Activated CD4-positive, alpha-beta T cell treated with anti-CD3 and anti-CD28 coated beads for 36 hours (primary cell): ENCODE measurements at regions not wholly inside any gene's neighbourhood (a gene's known extent, or its start where the extent isn't known, plus 50 kb on each side); places are given as distances from the start of the nearest gene placed in this dataset.
"Not testable (repeated sequence)": the region's sequence is repeated elsewhere in the genome, so short reads cannot be mapped to it uniquely, and the experiment has no call there.

Experiments
- ATAC-seq: fragments of 200-7000 bp; cut with Tn5 transposase; one replicate; pipeline ENCODE4 v1.10.0; 2021; ENCODE audit warnings: mild to moderate bottlenecking, moderate library complexity
- CTCF ChIA-PET: fragments of 350-600 bp; sonication (Branson Sonifier 250); formaldehyde crosslinking; loops from one replicate; lab custom pipeline; 2021; ENCODE audit warnings: antibody characterized with exemption; lab: Charles Lee
- POLR2A ChIA-PET: fragments of 350-600 bp; sonication (Branson Sonifier 250); formaldehyde crosslinking; loops from one replicate; lab custom pipeline; 2021; ENCODE audit warnings: antibody characterized with exemption, inconsistent platforms; lab: Charles Lee
- DNase-seq: peaks from one replicate; pipeline ENCODE4 v3.0.0-alpha.2; 2020
- H3K27ac Mint-ChIP-seq: one replicate; pipeline ENCODE4 v1.8.0; 2021; ENCODE audit warnings: mixed read lengths
- H3K27me3 Mint-ChIP-seq: one replicate; pipeline ENCODE4 v1.8.0; 2021; ENCODE audit warnings: mixed read lengths
- H3K36me3 Mint-ChIP-seq: one replicate; pipeline ENCODE4 v1.8.0; 2021; ENCODE audit warnings: low read depth, mixed read lengths
- H3K4me1 Mint-ChIP-seq: one replicate; pipeline ENCODE4 v1.8.0; 2021; ENCODE audit warnings: mixed read lengths
- H3K4me3 Mint-ChIP-seq: one replicate; pipeline ENCODE4 v1.8.0; 2021; ENCODE audit warnings: mild to moderate bottlenecking, moderate library complexity, mixed read lengths
- H3K9me3 Mint-ChIP-seq: one replicate; pipeline ENCODE4 v1.8.0; 2021; ENCODE audit warnings: low read depth, mixed read lengths
- intact Hi-C, 2 experiments: fragments of 100-400 bp; cut with DNase I in 1 of 2; cut with micrococcal nuclease in 1 of 2; formaldehyde crosslinking; loops; one replicate each; pipeline versions ENCODE4 v1.14.2 to v1.15.1; 2022 to 2024; cut with DNase I, micrococcal nuclease

DNA sequence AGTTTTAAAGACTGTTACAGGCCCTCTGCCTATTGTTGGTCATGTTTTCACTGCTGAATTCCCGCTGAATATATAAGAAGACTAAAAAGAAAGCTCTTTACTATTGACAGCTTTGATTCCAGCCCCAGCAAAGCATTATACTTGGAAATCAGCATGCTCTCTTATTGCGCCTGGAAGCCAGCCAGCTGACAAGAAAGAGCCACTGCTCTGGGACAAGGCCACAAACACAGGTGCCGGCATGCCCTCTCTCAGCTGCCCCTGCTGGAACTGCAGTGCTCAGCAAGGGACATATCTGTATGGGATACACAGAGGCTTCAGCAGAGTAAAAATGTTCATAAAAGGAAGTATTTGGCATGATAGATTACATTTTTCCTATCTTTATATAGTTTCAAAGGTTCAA, 523.9 kb downstream of the ADRA2A start:
- Mint-ChIP-seq H3K4me3 (no peak overlapping the region), H3K36me3 (no peaks in the 10 kb centered on the region), H3K4me1 (no peaks in the 10 kb centered on the region), H3K27me3 (peaks cover 11% of the 10 kb centered on the region), H3K27ac (no peak overlapping the region), H3K9me3 (no peaks in the 10 kb centered on the region)
- intact Hi-C loops, result no loop called here
- CTCF ChIA-PET, result interaction anchor here (0.9 kb wide), 1 partner anchor 524 kb away, joined by 3 read pairs; the partner anchor contains the start of gene ADRA2A
- DNase-seq (no peak), ATAC-seq (no peak)
- POLR2A ChIA-PET, result no interaction called here

DNA sequence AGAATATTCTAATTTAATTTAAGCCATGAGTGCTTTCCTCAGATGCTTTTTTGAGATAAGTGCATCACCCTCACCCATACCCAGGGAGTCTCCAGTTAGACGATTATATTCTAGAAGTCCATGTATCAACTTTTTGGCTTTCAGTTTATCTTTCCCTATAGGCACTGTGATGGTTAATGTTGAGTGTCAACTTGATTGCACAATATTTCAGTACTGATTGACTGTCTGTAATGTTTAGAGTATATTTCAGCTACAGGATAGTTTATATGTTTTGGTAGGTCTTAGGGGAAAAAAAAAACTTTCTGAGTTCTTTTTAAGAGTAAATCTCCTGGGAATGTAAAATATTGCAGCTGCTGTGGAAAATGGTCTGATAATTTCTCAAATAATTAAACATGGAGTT, 535.4 kb downstream of the ADRA2A start:
- no peak overlapping the region for H3K4me3 Mint-ChIP-seq
- H3K9me3 Mint-ChIP-seq, result no peaks in the 10 kb centered on the region
- intact Hi-C loops, result no loop called here
- no peaks in the 10 kb centered on the region for H3K27me3 Mint-ChIP-seq
- no peaks in the 10 kb centered on the region for H3K4me1 Mint-ChIP-seq
- H3K36me3 Mint-ChIP-seq, result no peaks in the 10 kb centered on the region
- POLR2A ChIA-PET, result no interaction called here
- no peak for DNase-seq
- ATAC-seq, result no peak
- no peak overlapping the region for H3K27ac Mint-ChIP-seq
- CTCF ChIA-PET, result interaction anchor here (1.0 kb wide), 1 partner anchor 939 kb away, joined by 3 read pairs; no protein-coding TSS in a partner anchor

GRCh38 chr10:111634191-111634590, 549.4 kb downstream of the GPAM start:
- DNase-seq (no peak), ATAC-seq (no peak)
- Mint-ChIP-seq H3K4me3 (no peak overlapping the region), H3K36me3 (no peaks in the 10 kb centered on the region), H3K27me3 (no peaks in the 10 kb centered on the region), H3K27ac (no peak overlapping the region), H3K9me3 (peaks cover 5% of the 10 kb centered on the region), H3K4me1 (no peaks in the 10 kb centered on the region)
- POLR2A ChIA-PET, result no interaction called here
- CTCF ChIA-PET, result no interaction called here
- intact Hi-C loops, result no loop called here

DNA sequence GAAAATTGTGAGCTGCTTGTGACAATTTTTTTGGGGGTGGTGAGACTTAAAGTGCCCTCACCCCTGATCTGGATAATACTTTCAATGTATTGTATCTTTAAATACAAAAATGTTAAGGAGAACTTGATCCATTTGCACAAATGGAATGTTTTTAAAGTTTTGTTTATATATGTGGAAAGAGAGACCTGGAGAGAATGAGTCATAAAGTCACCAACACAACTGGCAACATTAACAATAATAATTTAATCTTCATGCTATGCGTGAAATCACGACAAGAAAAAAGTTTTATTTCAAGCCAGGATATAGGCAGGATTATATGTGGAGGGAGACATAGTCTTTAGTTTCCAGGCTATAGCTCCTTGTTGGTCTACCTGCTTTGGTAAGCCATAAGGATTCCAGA, 537.5 kb downstream of the GPAM start:
- ChIA-PET POLR2A (interaction anchor here (0.6 kb wide), 1 partner anchor 995 kb away, joined by 6 read pairs; no protein-coding TSS in a partner anchor), CTCF (interaction anchor here (1.1 kb wide), 1 partner anchor 13 kb away, joined by 4 read pairs; no protein-coding TSS in a partner anchor)
- no peak for ATAC-seq

DNA sequence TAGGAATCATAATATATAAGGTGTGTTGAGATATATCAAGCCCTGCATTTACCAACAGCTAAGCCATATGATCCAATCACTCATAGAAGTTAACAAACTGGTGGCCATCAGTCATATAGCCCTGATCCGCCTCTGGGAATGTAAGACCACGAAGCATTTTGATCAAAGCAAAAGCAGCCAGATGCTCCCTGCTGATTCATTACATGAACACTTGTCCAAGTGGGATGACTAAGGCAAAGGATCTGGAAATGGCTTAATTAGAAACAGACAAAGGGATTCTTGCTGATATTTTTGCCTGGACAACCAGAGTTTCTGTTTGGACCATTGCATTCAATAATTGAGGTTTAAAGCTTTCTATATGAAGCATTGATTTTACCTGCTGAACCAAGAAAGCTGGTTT, 535.5 kb downstream of the GPAM start:
- H3K9me3 Mint-ChIP-seq, result peaks cover 19% of the 10 kb centered on the region
- no peak for DNase-seq
- ChIA-PET POLR2A (no interaction called here), CTCF (no interaction called here)
- no peak overlapping the region for H3K27ac Mint-ChIP-seq
- intact Hi-C loops, result no loop called here
- no peaks in the 10 kb centered on the region for H3K4me1 Mint-ChIP-seq
- no peak for ATAC-seq
- H3K27me3 Mint-ChIP-seq, result peaks cover 4% of the 10 kb centered on the region
- no peak overlapping the region for H3K4me3 Mint-ChIP-seq
- H3K36me3 Mint-ChIP-seq, result no peaks in the 10 kb centered on the region

More for the DNA sequence above, 537.5 kb downstream of the GPAM start:
- Mint-ChIP-seq H3K27me3 (peaks cover 2% of the 10 kb centered on the region), H3K4me1 (no peaks in the 10 kb centered on the region), H3K4me3 (no peak overlapping the region), H3K27ac (no peak overlapping the region), H3K9me3 (peaks cover 17% of the 10 kb centered on the region), H3K36me3 (no peaks in the 10 kb centered on the region)
- intact Hi-C loops, result no loop called here
- no peak for DNase-seq

- not testable (repeated sequence) for H3K27me3 Mint-ChIP-seq
Measured at GRCh38 chr10:111649080-111649479, 534.5 kb downstream of the GPAM start.

DNA sequence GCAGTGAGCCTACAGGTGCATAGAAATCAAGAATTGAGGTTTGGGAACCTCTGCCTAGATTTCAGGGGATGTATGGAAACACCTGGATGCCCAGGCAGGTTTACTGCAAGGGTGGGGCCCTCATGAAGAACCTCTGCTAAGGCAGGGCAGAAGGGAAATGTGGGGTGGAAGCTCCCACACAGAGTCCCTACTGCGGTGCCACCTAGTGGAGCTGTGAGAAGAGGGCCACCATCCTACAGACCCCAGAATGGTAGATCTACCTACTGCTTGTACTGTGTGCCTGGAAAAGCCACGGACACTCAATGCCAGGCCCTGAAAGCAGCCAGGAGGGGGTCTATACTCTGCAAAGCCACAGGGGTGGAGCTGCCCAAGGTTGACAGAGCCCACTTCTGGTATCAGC, 533.5 kb downstream of the GPAM start:
- ChIA-PET CTCF (no interaction called here), POLR2A (no interaction called here)
- ATAC-seq (no peak), DNase-seq (peak; percentile 7)
- H3K36me3 Mint-ChIP-seq, result no peaks in the 10 kb centered on the region
- H3K27ac Mint-ChIP-seq, result no peak overlapping the region
- H3K9me3 Mint-ChIP-seq, result peaks cover 20% of the 10 kb centered on the region
- no peak overlapping the region for H3K4me3 Mint-ChIP-seq
- peaks cover 4% of the 10 kb centered on the region for H3K27me3 Mint-ChIP-seq
- intact Hi-C loops, result no loop called here
- H3K4me1 Mint-ChIP-seq, result no peaks in the 10 kb centered on the region

More at GRCh38 chr10:111649080-111649479, 534.5 kb downstream of the GPAM start:
- H3K4me3 Mint-ChIP-seq, H3K36me3 Mint-ChIP-seq, H3K4me1 Mint-ChIP-seq, intact Hi-C loops, ATAC-seq, DNase-seq, H3K27ac Mint-ChIP-seq, POLR2A ChIA-PET, CTCF ChIA-PET: not testable (repeated sequence)
- peaks cover 20% of the 10 kb centered on the region for H3K9me3 Mint-ChIP-seq

- ChIA-PET POLR2A (no interaction called here), CTCF (no interaction called here)
- Mint-ChIP-seq H3K36me3 (no peaks in the 10 kb centered on the region), H3K4me3 (no peak overlapping the region), H3K4me1 (no peaks in the 10 kb centered on the region), H3K9me3 (peaks cover 3% of the 10 kb centered on the region), H3K27me3 (peaks cover 2% of the 10 kb centered on the region), H3K27ac (no peak overlapping the region)
- intact Hi-C loops, result no loop called here
- no peak for ATAC-seq
- DNase-seq, result no peak
Measured at GRCh38 chr10:111656066-111656465, 527.5 kb downstream of the GPAM start.

- no peaks in the 10 kb centered on the region for H3K9me3 Mint-ChIP-seq
- H3K36me3 Mint-ChIP-seq, result no peaks in the 10 kb centered on the region
- ATAC-seq (no peak), DNase-seq (no peak)
- H3K27me3 Mint-ChIP-seq, result no peaks in the 10 kb centered on the region
- CTCF ChIA-PET, result interaction anchor here (1.3 kb wide), 1 partner anchor 25 kb away, joined by 3 read pairs; no protein-coding TSS in a partner anchor
- no peak overlapping the region for H3K4me3 Mint-ChIP-seq
- intact Hi-C loops, result no loop called here
- H3K27ac Mint-ChIP-seq, result no peak overlapping the region
- POLR2A ChIA-PET, result no interaction called here
- no peaks in the 10 kb centered on the region for H3K4me1 Mint-ChIP-seq
Measured at GRCh38 chr10:111677759-111678158, 505.8 kb downstream of the GPAM start.

DNA sequence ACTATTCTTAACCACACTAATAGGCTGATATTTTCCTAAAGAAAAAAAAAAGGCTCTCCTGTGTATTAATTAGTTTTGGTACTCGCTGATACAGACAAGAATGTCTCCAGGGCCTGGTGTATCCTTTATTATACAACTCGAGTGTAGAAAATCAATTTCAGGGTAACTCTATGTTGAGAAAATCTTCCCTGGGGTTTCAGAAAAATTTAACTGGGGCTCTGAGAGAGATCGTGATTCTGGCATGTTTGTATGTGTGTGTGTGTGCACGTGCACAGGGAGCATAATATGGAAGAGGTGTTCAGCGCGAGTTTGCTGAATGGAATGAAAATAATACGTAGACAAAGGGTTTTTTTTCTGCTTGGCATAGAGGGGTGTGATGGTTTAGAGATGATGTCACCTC, 496.8 kb downstream of the GPAM start:
- Mint-ChIP-seq H3K27ac (no peak overlapping the region), H3K36me3 (no peaks in the 10 kb centered on the region), H3K4me3 (no peak overlapping the region)

GRCh38 chr10:111698711-111699110, 484.9 kb downstream of the GPAM start:
- intact Hi-C loops, result no loop called here
- ATAC-seq, result no peak
- peaks cover 4% of the 10 kb centered on the region for H3K27me3 Mint-ChIP-seq
- CTCF ChIA-PET, result interaction anchor here (0.7 kb wide), 1 partner anchor 39 kb away, joined by 4 read pairs; no protein-coding TSS in a partner anchor
- H3K36me3 Mint-ChIP-seq, result no peaks in the 10 kb centered on the region
- no peaks in the 10 kb centered on the region for H3K4me1 Mint-ChIP-seq
- H3K27ac Mint-ChIP-seq, result no peak overlapping the region
- DNase-seq, result no peak
- POLR2A ChIA-PET, result no interaction called here
- peaks cover 1% of the 10 kb centered on the region for H3K9me3 Mint-ChIP-seq
- no peak overlapping the region for H3K4me3 Mint-ChIP-seq

More for the DNA sequence above, 496.8 kb downstream of the GPAM start:
- CTCF ChIA-PET, result no interaction called here
- peaks cover 4% of the 10 kb centered on the region for H3K27me3 Mint-ChIP-seq
- intact Hi-C loops, result no loop called here
- POLR2A ChIA-PET, result no interaction called here
- H3K9me3 Mint-ChIP-seq, result peaks cover 1% of the 10 kb centered on the region
- ATAC-seq (no peak), DNase-seq (no peak)
- H3K4me1 Mint-ChIP-seq, result no peaks in the 10 kb centered on the region

DNA sequence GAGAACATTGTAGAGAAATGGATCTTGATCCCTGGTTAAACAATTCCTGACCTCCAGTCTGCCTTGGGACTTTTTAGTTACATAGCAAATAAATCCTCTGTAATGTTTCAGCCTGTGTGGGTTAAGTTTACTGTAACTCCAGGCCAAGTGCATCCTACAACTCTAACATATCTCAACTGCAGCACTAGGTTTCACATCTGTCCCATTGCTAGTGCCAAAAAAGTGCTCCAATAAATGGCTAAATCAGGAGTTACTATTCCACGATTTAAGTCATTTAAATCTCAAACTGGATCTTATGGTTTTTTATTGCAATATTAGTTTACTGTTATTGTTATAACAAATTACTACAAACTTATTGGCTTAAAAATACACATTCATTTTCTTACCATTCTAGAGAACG, 479.6 kb downstream of the GPAM start:
- intact Hi-C loops, result no loop called here
- ATAC-seq, result no peak
- H3K4me3 Mint-ChIP-seq, result no peak overlapping the region
- no peak for DNase-seq
- no peaks in the 10 kb centered on the region for H3K4me1 Mint-ChIP-seq
- ChIA-PET POLR2A (no interaction called here), CTCF (no interaction called here)
- no peak overlapping the region for H3K27ac Mint-ChIP-seq
- no peaks in the 10 kb centered on the region for H3K9me3 Mint-ChIP-seq
- H3K27me3 Mint-ChIP-seq, result no peaks in the 10 kb centered on the region
- H3K36me3 Mint-ChIP-seq, result no peaks in the 10 kb centered on the region
